ENCODE measurements at regions not wholly inside any gene's neighbourhood (a gene's known extent, or its start where the extent isn't known, plus 50 kb on each side); places are given as distances from the start of the nearest gene placed in this dataset.
A peak's percentile ranks its signal among the peaks of the same experiment; 100 is the strongest.

DNA sequence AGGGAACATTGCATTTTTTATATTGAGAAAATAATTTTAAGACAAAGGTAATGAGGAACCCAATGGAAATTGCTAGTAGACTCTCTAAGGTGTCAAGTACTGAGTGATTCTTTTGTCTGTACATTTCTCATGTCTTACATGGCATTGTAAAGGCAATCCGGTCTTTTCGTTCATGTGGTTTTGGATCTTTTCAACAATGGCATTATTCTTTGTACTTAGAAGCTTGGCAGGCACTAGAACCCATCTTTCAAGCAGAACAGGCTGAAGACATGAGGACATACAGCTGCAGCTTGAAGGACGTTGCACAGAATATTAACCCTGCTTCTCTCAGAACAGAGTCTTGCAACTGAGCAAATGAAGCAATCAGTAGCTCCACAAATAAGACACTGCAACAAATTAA, 231.5 kb upstream of the ZFHX3 start:
- peaks cover 12% of the 10 kb centered on the region for H3K4me1 ChIP-seq (ENCODE audit: low read length)
- TF ChIP-seq CTCF (IDR thresholded peaks at IDR 0.05; ENCODE audit: low read depth, low read length) (no peak), EZH2phosphoT487 (IDR thresholded peaks at IDR 0.05; ENCODE audit: low read depth) (no peak)
- H3K9ac ChIP-seq (ENCODE audit: low read length): no peak overlapping the region
- H3K36me3 ChIP-seq (replicated peaks; ENCODE audit: low read depth, low read length): no peaks in the 10 kb centered on the region
- no peak overlapping the region for H3K4me2 ChIP-seq (ENCODE audit: low read length)
- H3K27me3 ChIP-seq (ENCODE audit: low read depth, low read length): 0 out of 2 replicates have a peak, but pooled peaks cover 17% of the 10 kb centered on the region
- no peaks in the 10 kb centered on the region for H3K9me3 ChIP-seq (ENCODE audit: insufficient read depth, low read length)
- H2AFZ ChIP-seq (ENCODE audit: low read depth, low read length): no peak overlapping the region
- H3K27ac ChIP-seq (ENCODE audit: low read length): no peak overlapping the region
- H4K20me1 ChIP-seq (ENCODE audit: insufficient read depth, low read length): no peaks in the 10 kb centered on the region
- no peaks in the 10 kb centered on the region for H3K79me2 ChIP-seq (ENCODE audit: low read length)
- H3K4me3 ChIP-seq (ENCODE audit: low read length): no peak overlapping the region

DNA sequence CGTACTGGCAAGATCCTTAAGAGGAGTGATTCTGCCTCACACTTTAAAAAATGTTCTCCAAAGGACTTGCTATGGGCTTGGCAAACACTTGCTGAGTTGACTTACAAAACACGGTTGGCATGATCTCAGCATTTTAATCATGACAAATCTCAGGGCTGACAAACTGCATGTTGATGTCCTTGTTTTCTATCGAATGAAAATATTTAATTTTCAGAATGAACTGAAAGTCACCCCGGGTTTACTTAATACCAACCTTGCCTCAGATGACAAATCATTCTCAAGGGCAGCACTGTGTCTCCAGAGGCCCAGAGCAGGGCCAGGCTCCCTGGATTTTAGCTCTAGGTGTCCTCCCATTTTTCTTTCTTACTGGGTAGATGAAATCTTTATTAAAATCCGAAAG, 229.1 kb upstream of the ZFHX3 start:
- Histone ChIP-seq H3K4me3 (ENCODE audit: low read length) (no peak overlapping the region), H3K36me3 (replicated peaks; ENCODE audit: low read depth, low read length) (no peaks in the 10 kb centered on the region), H3K79me2 (ENCODE audit: low read length) (no peaks in the 10 kb centered on the region), H3K9me3 (ENCODE audit: insufficient read depth, low read length) (no peaks in the 10 kb centered on the region), H3K27ac (ENCODE audit: low read length) (no peak overlapping the region), H4K20me1 (ENCODE audit: insufficient read depth, low read length) (no peaks in the 10 kb centered on the region), H3K4me2 (ENCODE audit: low read length) (no peak overlapping the region), H3K9ac (ENCODE audit: low read length) (no peak overlapping the region), H3K4me1 (ENCODE audit: low read length) (peaks cover 12% of the 10 kb centered on the region), H3K27me3 (ENCODE audit: low read depth, low read length) (0 out of 2 replicates have a peak, but pooled peaks cover 13% of the 10 kb centered on the region), H2AFZ (ENCODE audit: low read depth, low read length) (no peak overlapping the region)
- TF ChIP-seq CTCF (IDR thresholded peaks at IDR 0.05; ENCODE audit: low read depth, low read length): no peak
- no peak for TF ChIP-seq EZH2phosphoT487 (IDR thresholded peaks at IDR 0.05; ENCODE audit: low read depth)

DNA sequence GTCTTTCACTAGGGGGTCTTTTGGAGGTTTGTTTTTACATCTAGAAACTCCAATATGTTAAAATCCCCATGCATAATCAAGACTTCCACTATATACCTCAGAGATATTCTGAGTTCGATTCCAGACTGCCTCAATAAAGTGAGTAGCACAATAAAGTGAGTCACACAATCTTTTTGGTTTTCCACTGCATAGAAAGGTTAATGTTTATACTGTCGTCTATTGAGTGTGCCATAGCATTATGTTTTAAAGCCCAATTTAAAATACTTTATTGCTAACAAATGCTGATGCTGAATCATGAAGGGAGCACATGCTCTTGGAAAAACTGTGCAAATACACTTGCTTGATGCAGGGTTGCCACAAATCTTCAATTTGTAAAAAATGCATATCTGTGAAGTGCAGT, 227.5 kb upstream of the ZFHX3 start:
- Histone ChIP-seq H3K27me3 (ENCODE audit: low read depth, low read length) (0 out of 2 replicates have a peak, but pooled peaks cover 12% of the 10 kb centered on the region), H3K9ac (ENCODE audit: low read length) (no peak overlapping the region), H3K36me3 (replicated peaks; ENCODE audit: low read depth, low read length) (no peaks in the 10 kb centered on the region), H3K4me2 (ENCODE audit: low read length) (peak overlapping the region; percentile 40), H3K27ac (ENCODE audit: low read length) (no peak overlapping the region), H3K4me3 (ENCODE audit: low read length) (no peak overlapping the region), H2AFZ (ENCODE audit: low read depth, low read length) (no peak overlapping the region), H4K20me1 (ENCODE audit: insufficient read depth, low read length) (no peaks in the 10 kb centered on the region), H3K4me1 (ENCODE audit: low read length) (peaks cover 12% of the 10 kb centered on the region), H3K9me3 (ENCODE audit: insufficient read depth, low read length) (no peaks in the 10 kb centered on the region), H3K79me2 (ENCODE audit: low read length) (no peaks in the 10 kb centered on the region)
- TF ChIP-seq EZH2phosphoT487 (IDR thresholded peaks at IDR 0.05; ENCODE audit: low read depth): no peak
- TF ChIP-seq CTCF (IDR thresholded peaks at IDR 0.05; ENCODE audit: low read depth, low read length): no peak

DNA sequence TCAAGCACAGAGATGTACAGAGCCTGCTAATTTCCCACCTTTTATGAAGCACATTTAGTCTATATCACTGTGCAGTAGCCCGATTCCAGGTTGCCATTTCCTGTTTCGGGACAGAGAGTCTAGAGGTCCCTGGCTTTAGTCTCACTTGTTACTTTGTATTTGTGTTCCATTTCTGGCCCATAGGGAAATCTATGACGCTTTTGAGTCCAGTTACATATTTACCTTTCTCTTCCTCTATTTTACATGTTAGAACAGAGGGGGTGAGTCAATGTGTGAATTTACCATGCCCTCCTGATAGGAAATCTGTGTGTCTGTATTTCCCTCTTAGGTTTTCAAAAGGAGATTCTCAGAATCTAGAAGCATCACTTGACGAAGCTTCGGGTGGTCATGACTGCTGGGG, 227.1 kb upstream of the ZFHX3 start:
- 0 out of 2 replicates have a peak, but pooled peaks cover 8% of the 10 kb centered on the region for H3K27me3 ChIP-seq (ENCODE audit: low read depth, low read length)
- no peak overlapping the region for H3K4me3 ChIP-seq (ENCODE audit: low read length)
- no peaks in the 10 kb centered on the region for H3K9me3 ChIP-seq (ENCODE audit: insufficient read depth, low read length)
- H3K27ac ChIP-seq (ENCODE audit: low read length): no peak overlapping the region
- no peaks in the 10 kb centered on the region for H3K36me3 ChIP-seq (replicated peaks; ENCODE audit: low read depth, low read length)
- H4K20me1 ChIP-seq (ENCODE audit: insufficient read depth, low read length): no peaks in the 10 kb centered on the region
- H3K9ac ChIP-seq (ENCODE audit: low read length): no peak overlapping the region
- H2AFZ ChIP-seq (ENCODE audit: low read depth, low read length): no peak overlapping the region
- no peak for TF ChIP-seq CTCF (IDR thresholded peaks at IDR 0.05; ENCODE audit: low read depth, low read length)
- no peak for TF ChIP-seq EZH2phosphoT487 (IDR thresholded peaks at IDR 0.05; ENCODE audit: low read depth)
- H3K79me2 ChIP-seq (ENCODE audit: low read length): no peaks in the 10 kb centered on the region
- peak overlapping the region; percentile 40 for H3K4me2 ChIP-seq (ENCODE audit: low read length)
- peaks cover 12% of the 10 kb centered on the region for H3K4me1 ChIP-seq (ENCODE audit: low read length)
